HG03469 (cell line): ENCODE measurements at regions not wholly inside any gene's neighbourhood (a gene's known extent, or its start where the extent isn't known, plus 50 kb on each side); places are given as distances from the start of the nearest gene placed in this dataset.

ENCODE experiments used
- ATAC-seq: cut with Tn5 transposase; IDR thresholded peaks from one replicate; pipeline ENCODE4 v1.9.1; 2021; ENCODE audit warnings: mild to moderate bottlenecking, moderate library complexity, moderate number of reproducible peaks; ENCODE audit not compliant: unreplicated experiment

- no peak for ATAC-seq
Measured at GRCh38 chr4:26133840-26134239, 187.0 kb upstream of the RBPJ start.

GRCh38 chr4:26135331-26135730 is 185.5 kb upstream of the RBPJ start:
- no peak for ATAC-seq

GRCh38 chr4:26136615-26137014 is 184.2 kb upstream of the RBPJ start:
- ATAC-seq: no peak

- no peak for ATAC-seq
Measured at GRCh38 chr4:26137288-26137687, 183.5 kb upstream of the RBPJ start.

GRCh38 chr4:26139310-26139924 is 181.4 kb upstream of the RBPJ start:
- no peak for ATAC-seq

- ATAC-seq: no peak
Measured at GRCh38 chr4:26140150-26140898, 180.5 kb upstream of the RBPJ start.

- ATAC-seq: no peak
Measured at GRCh38 chr4:26141051-26141721, 179.6 kb upstream of the RBPJ start.

- no peak for ATAC-seq
Measured at GRCh38 chr4:26141911-26142638, 178.7 kb upstream of the RBPJ start.

GRCh38 chr4:26144526-26145155 is 176.2 kb upstream of the RBPJ start:
- ATAC-seq: no peak

- no peak for ATAC-seq
Measured at GRCh38 chr4:26145212-26145611, 175.6 kb upstream of the RBPJ start.

- ATAC-seq: no peak
Measured at GRCh38 chr4:26148927-26149326, 171.9 kb upstream of the RBPJ start.

- no peak for ATAC-seq
Measured at GRCh38 chr4:26150948-26151347, 169.9 kb upstream of the RBPJ start.

- ATAC-seq: no peak
Measured at GRCh38 chr4:26151615-26152014, 169.2 kb upstream of the RBPJ start.

- no peak for ATAC-seq
Measured at GRCh38 chr4:26152056-26152455, 168.8 kb upstream of the RBPJ start.

GRCh38 chr4:26157541-26157940 is 163.3 kb upstream of the RBPJ start:
- ATAC-seq: no peak

- ATAC-seq: no peak
Measured at GRCh38 chr4:26160591-26160990, 160.2 kb upstream of the RBPJ start.

- no peak for ATAC-seq
Measured at GRCh38 chr4:26161030-26161824, 159.6 kb upstream of the RBPJ start.

GRCh38 chr4:26162101-26162500 is 158.7 kb upstream of the RBPJ start:
- no peak for ATAC-seq

- ATAC-seq: no peak
Measured at GRCh38 chr4:26163425-26164362, 157.1 kb upstream of the RBPJ start.
